ENCODE measurements at regions not wholly inside any gene's neighbourhood (a gene's known extent, or its start where the extent isn't known, plus 50 kb on each side); places are given as distances from the start of the nearest gene placed in this dataset.

- Histone ChIP-seq H3K9me3 (no peaks in the 10 kb centered on the region), H3K27me3 (replicated peaks; ENCODE audit: control insufficient read depth, insufficient read depth, low read length) (no peaks in the 10 kb centered on the region), H3K4me3 (ENCODE audit: low read depth, low read length) (no peak overlapping the region), H3K4me1 (no peaks in the 10 kb centered on the region), H3K36me3 (ENCODE audit: control insufficient read depth, insufficient read depth, low read length) (no peaks in the 10 kb centered on the region)
- intact Hi-C loops (cut with micrococcal nuclease; ENCODE audit: unreplicated experiment), result no loop called here
- no peak overlapping the region for H3K27ac Mint-ChIP-seq (ENCODE audit: unreplicated experiment)
- no peaks in the 10 kb centered on the region for H3K4me1 Mint-ChIP-seq (ENCODE audit: low read depth, unreplicated experiment)
- H3K36me3 Mint-ChIP-seq (ENCODE audit: insufficient read depth, unreplicated experiment), result no peaks in the 10 kb centered on the region
- no TSS peak for BruUV-seq (replicated peaks)
- no peak for DNase-seq
- H3K4me3 Mint-ChIP-seq (ENCODE audit: unreplicated experiment), result no peak overlapping the region
- POLR2A ChIA-PET, result no interaction called here
- CTCF ChIA-PET, result no interaction called here
- no peaks in the 10 kb centered on the region for H3K27me3 Mint-ChIP-seq (ENCODE audit: insufficient read depth, unreplicated experiment)
- no peak for TF ChIP-seq CTCF (IDR thresholded peaks at IDR 0.05; ENCODE audit: insufficient read depth in 1 of 2, low read depth in 1 of 2, low read length in 1 of 2, severe bottlenecking in 1 of 2, unreplicated experiment in 1 of 2)
- H3K9me3 Mint-ChIP-seq (ENCODE audit: unreplicated experiment), result no peaks in the 10 kb centered on the region
Observed at GRCh38 chr3:165336786-165337185, 140.6 kb upstream of the SLITRK3 start.
